Fibroblast of lung (primary cell): ENCODE measurements at regions not wholly inside any gene's neighbourhood (a gene's known extent, or its start where the extent isn't known, plus 50 kb on each side); places are given as distances from the start of the nearest gene placed in this dataset.

Experiments
- DNase-seq, 2 donors: peaks; one replicate each; pipeline versions ENCODE4 v3.0.0 to v3.0.0-alpha.2; 2010; ENCODE audit warnings: low read depth in 2 of 2
- H2AFZ ChIP-seq: 2 replicates; pipeline ENCODE4 v1.5.1; 2012; ENCODE audit warnings: low read length, control low read depth, inconsistent platforms
- H3K27ac ChIP-seq: 2 replicates; pipeline ENCODE4 v1.5.1; 2011; ENCODE audit warnings: low read length, control low read depth; ENCODE audit not compliant: insufficient read depth
- H3K27me3 ChIP-seq: 2 replicates; pipeline ENCODE4 v1.5.1; 2011; ENCODE audit warnings: mild to moderate bottlenecking, low read length; ENCODE audit not compliant: control insufficient read depth, insufficient read depth
- H3K36me3 ChIP-seq: 2 replicates; pipeline ENCODE4 v1.5.1; 2011; ENCODE audit warnings: low read length; ENCODE audit not compliant: control insufficient read depth, insufficient read depth
- H3K4me1 ChIP-seq: 2 replicates; pipeline ENCODE4 v1.5.1; 2011; ENCODE audit warnings: low read length; ENCODE audit not compliant: control insufficient read depth, insufficient read depth; ENCODE audit errors: extremely low read depth
- H3K4me2 ChIP-seq: 2 replicates; pipeline ENCODE4 v1.5.1; 2011; ENCODE audit warnings: low read length, control low read depth; ENCODE audit not compliant: insufficient read depth; ENCODE audit errors: extremely low read depth
- H3K4me3 ChIP-seq, 4 experiments: fragments of 200-600 bp in 1 of 4; sonication (generic) in 1 of 4; replicated peaks in 1 of 4; 2 replicates each; pipeline ENCODE4 v1.5.1; 2011 to 2016; ENCODE audit warnings: low read length in 4 of 4, low read depth in 3 of 4, mild to moderate bottlenecking in 3 of 4, control low read depth in 2 of 4, inconsistent platforms in 1 of 4, mixed read lengths in 1 of 4; ENCODE audit not compliant: insufficient read depth in 1 of 4; ENCODE audit errors: control extremely low read depth in 1 of 4
- H3K79me2 ChIP-seq: 2 replicates; pipeline ENCODE4 v1.5.1; 2012; ENCODE audit warnings: mild to moderate bottlenecking, low read length, inconsistent platforms; ENCODE audit not compliant: control insufficient read depth, insufficient read depth
- H3K9ac ChIP-seq: 2 replicates; pipeline ENCODE4 v1.5.1; 2011; ENCODE audit warnings: mild to moderate bottlenecking, low read length, control low read depth; ENCODE audit not compliant: insufficient read depth
- H3K9me3 ChIP-seq: 2 replicates; pipeline ENCODE4 v1.5.1; 2012; ENCODE audit warnings: low read depth, low read length; ENCODE audit not compliant: control insufficient read depth, insufficient read depth
- H4K20me1 ChIP-seq: 2 replicates; pipeline ENCODE4 v1.5.1; 2011; ENCODE audit warnings: low read length; ENCODE audit not compliant: control insufficient read depth, insufficient read depth; ENCODE audit errors: extremely low read depth
- EZH2 ChIP-seq: IDR thresholded peaks from 2 replicates; pipeline ENCODE4 v1.5.1; 2012; ENCODE audit warnings: low read length, control low read depth, mild to moderate bottlenecking; ENCODE audit errors: missing control alignments
- TF ChIP-seq, protein P1 (sequence below), 2 donors: IDR thresholded peaks in 1 of 2; conservative IDR thresholded peaks in 1 of 2; 1 replicate in 1 of 2; 2 replicates in 1 of 2; pipeline ENCODE4 v1.5.1; 2011 to 2012; ENCODE audit warnings: low read length in 2 of 2, control low read depth in 1 of 2, inconsistent platforms in 1 of 2, low read depth in 1 of 2, mild to moderate bottlenecking in 1 of 2

- Histone ChIP-seq H3K27me3 (no peaks in the 10 kb centered on the region), H3K27ac (no peak overlapping the region)
- DNase-seq, result peak; percentile 33 to 84
These were observed 391.8 kb upstream of the MMS22L start for GRCh38 chr6:97674802-97675201.

DNA sequence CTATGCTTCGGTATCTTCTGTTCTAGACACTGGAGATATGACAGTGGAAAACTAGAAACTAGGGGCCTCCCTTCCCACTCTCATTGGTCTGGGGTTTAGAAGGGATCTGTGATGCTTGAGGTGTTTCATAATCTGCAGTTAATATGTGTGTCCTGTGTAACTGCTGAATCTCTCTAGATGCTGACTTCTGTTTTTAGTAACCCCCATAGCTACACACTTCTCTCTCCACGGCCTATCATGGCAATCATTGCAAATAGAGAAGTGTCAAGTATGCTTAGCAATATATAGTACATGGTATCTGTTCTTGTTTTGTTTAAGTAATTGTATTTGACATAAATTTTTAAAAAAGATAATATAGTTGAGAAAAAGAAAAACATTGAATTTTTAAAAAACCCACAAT lies 394.6 kb upstream of the MMS22L start:
- H3K27me3 ChIP-seq, result no peaks in the 10 kb centered on the region
- DNase-seq, result no peak

More at GRCh38 chr6:97674802-97675201, 391.8 kb upstream of the MMS22L start:
- H3K79me2 ChIP-seq, result no peaks in the 10 kb centered on the region
- no peak overlapping the region for H3K9ac ChIP-seq
- H3K4me1 ChIP-seq, result peaks cover 5% of the 10 kb centered on the region
- no peaks in the 10 kb centered on the region for H4K20me1 ChIP-seq
- TF ChIP-seq EZH2, result no peak
- TF ChIP-seq, protein P1, sequence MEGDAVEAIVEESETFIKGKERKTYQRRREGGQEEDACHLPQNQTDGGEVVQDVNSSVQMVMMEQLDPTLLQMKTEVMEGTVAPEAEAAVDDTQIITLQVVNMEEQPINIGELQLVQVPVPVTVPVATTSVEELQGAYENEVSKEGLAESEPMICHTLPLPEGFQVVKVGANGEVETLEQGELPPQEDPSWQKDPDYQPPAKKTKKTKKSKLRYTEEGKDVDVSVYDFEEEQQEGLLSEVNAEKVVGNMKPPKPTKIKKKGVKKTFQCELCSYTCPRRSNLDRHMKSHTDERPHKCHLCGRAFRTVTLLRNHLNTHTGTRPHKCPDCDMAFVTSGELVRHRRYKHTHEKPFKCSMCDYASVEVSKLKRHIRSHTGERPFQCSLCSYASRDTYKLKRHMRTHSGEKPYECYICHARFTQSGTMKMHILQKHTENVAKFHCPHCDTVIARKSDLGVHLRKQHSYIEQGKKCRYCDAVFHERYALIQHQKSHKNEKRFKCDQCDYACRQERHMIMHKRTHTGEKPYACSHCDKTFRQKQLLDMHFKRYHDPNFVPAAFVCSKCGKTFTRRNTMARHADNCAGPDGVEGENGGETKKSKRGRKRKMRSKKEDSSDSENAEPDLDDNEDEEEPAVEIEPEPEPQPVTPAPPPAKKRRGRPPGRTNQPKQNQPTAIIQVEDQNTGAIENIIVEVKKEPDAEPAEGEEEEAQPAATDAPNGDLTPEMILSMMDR (conservative IDR thresholded peaks at IDR 0.05 in 1 of 2, IDR thresholded peaks at IDR 0.05 in 1 of 2; ENCODE audit: low read depth in 1 of 2, low read length in 2 of 2), result no peak
- no peak overlapping the region for H3K4me3 ChIP-seq
- no peaks in the 10 kb centered on the region for H3K9me3 ChIP-seq
- H2AFZ ChIP-seq, result no peak overlapping the region
- no peaks in the 10 kb centered on the region for H3K36me3 ChIP-seq
- no peak overlapping the region for H3K4me2 ChIP-seq

DNA sequence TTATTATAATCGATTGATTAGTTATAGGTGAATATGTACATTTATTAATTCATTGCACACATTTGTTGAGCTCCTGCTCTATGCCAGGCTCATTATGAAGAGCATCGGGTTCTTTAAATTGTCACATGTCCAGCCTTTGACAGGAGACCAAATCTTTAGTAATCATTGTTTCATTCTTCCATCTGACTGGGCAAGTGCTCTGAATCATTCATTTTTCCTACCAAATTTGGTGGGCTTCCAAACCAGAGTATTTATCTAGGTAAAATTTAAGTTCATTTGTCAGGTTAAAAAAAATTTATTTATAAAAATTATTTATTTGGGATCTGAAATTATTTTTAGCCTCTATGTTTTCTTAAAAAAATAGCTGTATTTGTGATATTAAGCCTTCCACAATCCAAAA lies 404.9 kb upstream of the MMS22L start:
- Histone ChIP-seq H4K20me1 (no peaks in the 10 kb centered on the region), H3K4me2 (no peak overlapping the region), H3K9me3 (no peaks in the 10 kb centered on the region), H3K79me2 (no peaks in the 10 kb centered on the region), H3K4me1 (no peaks in the 10 kb centered on the region), H3K27me3 (no peaks in the 10 kb centered on the region), H3K27ac (no peak overlapping the region), H3K36me3 (no peaks in the 10 kb centered on the region), H2AFZ (no peak overlapping the region), H3K4me3 (no peak overlapping the region), H3K9ac (no peak overlapping the region)
- TF ChIP-seq, protein P1 (conservative IDR thresholded peaks at IDR 0.05 in 1 of 2, IDR thresholded peaks at IDR 0.05 in 1 of 2; ENCODE audit: low read depth in 1 of 2, low read length in 2 of 2), result no peak
- TF ChIP-seq EZH2, result no peak
- peak in 1 of 2 donors; percentile 61 for DNase-seq

More for the DNA sequence above, 394.6 kb upstream of the MMS22L start:
- no peak overlapping the region for H3K27ac ChIP-seq
- no peaks in the 10 kb centered on the region for H3K79me2 ChIP-seq
- no peaks in the 10 kb centered on the region for H3K36me3 ChIP-seq
- H3K9me3 ChIP-seq, result no peaks in the 10 kb centered on the region
- no peak overlapping the region for H3K4me3 ChIP-seq
- no peak overlapping the region for H3K4me2 ChIP-seq
- H3K4me1 ChIP-seq, result no peaks in the 10 kb centered on the region
- no peak overlapping the region for H3K9ac ChIP-seq
- H2AFZ ChIP-seq, result no peak overlapping the region
- TF ChIP-seq EZH2, result no peak
- TF ChIP-seq, protein P1 (conservative IDR thresholded peaks at IDR 0.05 in 1 of 2, IDR thresholded peaks at IDR 0.05 in 1 of 2; ENCODE audit: low read depth in 1 of 2, low read length in 2 of 2), result no peak
- no peaks in the 10 kb centered on the region for H4K20me1 ChIP-seq
